ENCODE measurements at regions not wholly inside any gene's neighbourhood (a gene's known extent, or its start where the extent isn't known, plus 50 kb on each side); places are given as distances from the start of the nearest gene placed in this dataset.

GRCh38 chr5:87030699-87031098 is 237.0 kb upstream of the RASA1 start:
- TF ChIP-seq GABPA (IDR thresholded peaks at IDR 0.05; ENCODE audit: low read depth) (no peak), CTCF (IDR thresholded peaks at IDR 0.05; ENCODE audit: insufficient read depth, low read length) (no peak), SPI1 (IDR thresholded peaks at IDR 0.05; ENCODE audit: borderline replicate concordance, low read depth) (no peak)

All from HL-60 (cell line).